HG03045 (cell line): ENCODE measurements at regions not wholly inside any gene's neighbourhood (a gene's known extent, or its start where the extent isn't known, plus 50 kb on each side); places are given as distances from the start of the nearest gene placed in this dataset.
"Not testable (repeated sequence)": the region's sequence is repeated elsewhere in the genome, so short reads cannot be mapped to it uniquely, and the experiment has no call there.

Experiments used
- ATAC-seq: cut with Tn5 transposase; IDR thresholded peaks from one replicate; pipeline ENCODE4 v1.9.1; 2021; ENCODE audit warnings: mild to moderate bottlenecking, moderate library complexity; ENCODE audit not compliant: unreplicated experiment

GRCh38 chr2:6184532-6185292 is 492.5 kb downstream of the SOX11 start:
- no peak for ATAC-seq

DNA sequence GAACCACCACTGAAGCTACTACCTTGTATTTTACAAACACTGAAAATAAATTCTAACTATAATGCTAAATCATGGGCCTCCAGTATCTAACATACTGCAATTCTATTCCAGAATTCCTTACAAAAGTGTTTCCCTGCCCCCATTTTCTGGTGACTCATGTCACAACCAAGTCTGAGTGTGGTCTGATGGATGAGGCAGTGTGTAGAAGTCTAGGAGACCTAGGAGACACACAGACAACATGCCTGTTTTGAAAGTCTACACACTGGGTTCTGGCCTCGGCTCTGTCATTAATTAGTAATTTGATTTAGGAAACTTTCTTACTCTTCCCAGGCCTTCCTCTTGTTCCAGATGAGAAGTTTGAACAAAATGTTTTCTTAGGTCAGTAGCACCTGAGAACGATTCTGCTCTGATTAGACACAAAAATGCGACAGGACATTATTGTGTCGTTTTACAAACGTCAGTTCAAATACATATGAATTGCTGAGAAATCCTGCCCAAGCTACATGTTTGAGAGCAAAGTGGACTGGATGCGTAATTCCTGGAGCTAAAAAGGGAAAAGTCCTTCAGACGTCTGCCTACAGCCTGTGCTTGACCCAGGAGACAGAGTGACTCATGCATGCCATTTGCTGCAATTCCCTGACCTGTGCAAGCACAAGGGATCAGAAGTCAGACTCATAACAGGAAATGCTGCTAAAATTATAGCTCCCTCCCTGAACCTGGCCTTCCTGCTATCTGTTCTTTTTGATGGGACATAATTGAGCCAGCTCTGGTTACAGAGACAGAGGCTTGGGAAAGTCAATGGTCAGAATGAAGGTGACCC is 494.4 kb downstream of the SOX11 start:
- no peak for ATAC-seq

DNA sequence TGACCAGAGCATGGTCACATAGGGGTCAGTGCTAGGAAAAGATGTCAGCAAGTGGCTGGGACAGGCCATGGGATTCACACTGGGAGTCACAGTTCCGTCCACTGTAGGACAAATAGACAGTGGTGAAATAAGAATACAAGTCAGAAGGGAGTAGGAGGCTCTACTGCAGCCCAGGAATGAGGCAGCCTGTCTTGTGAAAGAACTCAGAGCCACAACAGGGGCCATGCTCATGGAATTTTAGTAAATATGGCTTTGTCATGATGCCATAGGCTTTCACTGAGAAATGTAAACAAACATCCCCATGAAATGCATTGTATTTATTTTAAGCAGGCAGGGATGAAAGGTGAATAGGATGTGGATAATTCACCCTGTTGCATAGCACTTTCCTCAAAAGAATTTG is 504.3 kb downstream of the SOX11 start:
- no peak for ATAC-seq

- not testable (repeated sequence) for ATAC-seq
These were observed 506.3 kb downstream of the SOX11 start for GRCh38 chr2:6198370-6198919.

- no peak for ATAC-seq
These were observed 510.6 kb downstream of the SOX11 start for GRCh38 chr2:6202756-6203155.

DNA sequence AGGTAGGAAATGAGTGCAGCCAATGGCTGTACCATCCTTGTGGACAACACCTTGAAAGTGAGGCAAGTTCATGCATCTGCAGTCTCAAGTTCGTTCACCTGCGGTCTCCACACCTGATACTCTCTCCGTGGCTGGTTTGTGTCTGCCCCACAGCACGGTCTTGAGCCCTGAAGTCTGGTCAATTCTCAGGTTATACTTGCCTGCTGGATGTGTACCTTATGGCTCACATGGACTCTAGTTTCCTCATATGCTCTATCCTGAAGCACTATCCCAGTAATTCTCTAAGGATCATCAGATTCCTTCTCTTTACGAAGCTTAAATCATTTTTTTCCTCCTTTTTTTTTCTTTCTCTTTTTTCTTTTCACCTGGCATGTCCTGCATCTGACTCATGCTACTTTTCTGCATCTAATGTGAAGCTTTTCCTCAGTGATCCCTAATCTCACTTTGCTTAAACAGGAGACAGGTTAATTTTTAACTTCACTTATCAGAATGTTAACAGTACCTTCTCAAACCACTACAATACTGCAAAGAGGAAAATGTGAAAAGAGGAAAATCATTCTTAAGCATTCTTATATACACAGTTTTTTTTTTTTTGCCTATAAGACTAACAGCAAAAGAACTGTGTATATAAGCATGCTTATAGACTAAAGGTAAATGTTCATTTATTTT is 511.2 kb downstream of the SOX11 start:
- no peak for ATAC-seq

DNA sequence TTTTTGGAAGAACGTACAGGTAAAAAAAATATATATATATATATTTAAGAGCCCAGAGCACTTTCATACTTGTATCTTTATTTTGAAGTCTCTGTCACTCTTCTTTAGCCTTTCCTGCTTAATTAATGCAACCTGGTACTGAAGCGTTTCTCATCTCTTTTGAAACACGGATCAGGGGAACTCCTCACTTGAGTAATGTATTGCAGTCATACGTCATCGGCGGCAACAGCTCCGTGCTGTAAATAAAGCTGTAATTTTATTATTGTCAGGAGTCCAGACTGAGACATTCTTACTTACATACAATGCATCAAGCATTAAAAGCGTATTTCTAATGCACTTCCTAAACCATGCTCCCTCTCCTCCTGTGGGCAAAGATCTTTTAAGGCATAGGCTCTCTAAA is 514.7 kb downstream of the SOX11 start:
- ATAC-seq: no peak

- ATAC-seq: no peak
These were observed 519.1 kb downstream of the SOX11 start for GRCh38 chr2:6211236-6211635.

GRCh38 chr2:6212491-6212890 is 520.3 kb downstream of the SOX11 start:
- no peak for ATAC-seq

DNA sequence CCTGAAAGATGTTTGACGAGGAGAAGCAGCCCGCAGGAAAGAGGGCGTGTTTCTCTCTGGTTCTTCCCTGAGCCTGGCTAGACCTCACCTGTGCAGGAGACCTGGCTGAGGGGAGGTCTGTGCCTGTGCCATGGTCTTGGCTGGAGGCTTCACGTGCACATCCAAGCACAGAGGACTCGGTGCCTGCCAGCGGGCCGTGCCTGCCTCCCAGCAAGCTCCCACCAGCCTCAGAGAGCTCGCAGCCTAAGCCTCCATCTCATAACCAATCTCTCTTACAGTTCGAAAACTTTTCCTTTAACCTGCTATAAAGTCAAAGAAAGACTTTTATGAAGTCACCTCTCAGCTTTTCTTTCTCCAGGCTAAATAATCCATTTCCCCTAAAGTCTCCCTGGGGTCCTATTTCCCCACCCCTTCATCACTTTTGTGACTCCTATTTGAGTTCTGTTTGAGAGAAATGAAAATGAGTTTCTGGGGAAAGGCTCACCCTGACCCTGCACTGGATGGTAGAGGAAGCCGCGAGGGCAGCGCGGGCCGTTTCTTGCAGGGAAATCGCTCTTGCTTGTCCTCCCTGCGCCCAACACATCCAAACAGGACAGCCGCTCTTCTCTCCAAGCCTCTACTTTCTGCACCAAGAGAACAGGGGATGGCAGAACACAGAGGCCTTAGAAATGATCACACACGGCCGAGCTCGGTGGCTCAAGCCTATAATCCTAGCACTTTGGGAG is 521.0 kb downstream of the SOX11 start:
- ATAC-seq: no peak

- ATAC-seq: no peak
These were observed 522.3 kb downstream of the SOX11 start for GRCh38 chr2:6214471-6214870.

GRCh38 chr2:6215053-6215452 is 522.9 kb downstream of the SOX11 start:
- ATAC-seq: no peak

DNA sequence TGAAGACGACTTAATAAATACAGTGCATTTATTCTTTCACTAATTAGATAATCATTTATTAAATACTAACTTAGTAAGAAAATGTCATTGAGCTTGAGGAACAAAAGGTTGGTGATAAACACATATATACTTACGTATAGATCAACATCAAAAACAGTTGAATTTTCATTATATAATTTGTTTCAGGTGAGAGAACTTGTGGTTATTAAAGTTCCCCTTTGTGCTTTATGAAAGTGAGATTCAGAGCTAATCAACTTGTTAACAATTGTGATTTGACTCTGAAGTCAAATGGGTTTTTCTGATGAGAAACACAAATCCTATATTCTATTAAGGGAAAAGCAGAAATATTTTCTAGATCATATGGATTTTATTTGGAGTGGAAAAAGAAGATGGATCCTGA is 524.0 kb downstream of the SOX11 start:
- ATAC-seq: no peak

DNA sequence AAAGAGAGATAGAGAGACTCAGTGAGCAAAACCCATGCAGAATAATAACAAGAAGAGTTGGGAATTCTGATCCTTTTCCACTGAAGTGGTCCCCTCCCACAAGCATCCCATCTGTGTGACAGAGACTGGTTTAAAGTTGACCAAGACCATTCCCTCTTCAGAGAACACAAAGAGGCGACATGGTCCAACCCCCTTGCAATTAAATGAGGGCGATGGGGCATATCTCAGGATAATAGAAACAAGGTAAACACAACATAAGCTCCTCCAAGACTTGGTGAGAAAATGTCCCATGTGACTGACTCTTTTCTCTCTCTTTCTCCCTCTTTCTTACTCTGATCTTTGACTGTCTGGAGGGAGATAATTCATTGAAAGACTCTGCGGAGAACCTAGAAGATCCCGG is 526.7 kb downstream of the SOX11 start:
- ATAC-seq: no peak

DNA sequence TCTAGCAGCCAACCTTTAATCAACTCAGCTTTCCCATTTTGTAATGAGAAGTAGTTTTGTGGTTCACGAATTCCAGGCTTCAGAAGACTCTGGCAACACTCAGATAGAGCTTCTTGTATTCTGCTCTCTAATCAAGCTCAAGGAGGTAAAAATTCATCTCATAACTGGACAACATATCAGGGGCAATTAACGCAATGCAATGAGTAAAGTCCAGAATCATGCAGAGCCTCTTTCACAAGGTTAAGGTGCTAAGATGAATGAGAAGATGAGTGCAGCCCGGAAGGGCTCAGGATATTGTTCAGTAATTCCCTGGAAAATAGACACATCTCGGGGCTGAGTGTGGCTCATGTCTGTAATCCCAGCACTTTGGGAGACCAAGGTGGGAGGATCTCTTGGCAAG is 527.7 kb downstream of the SOX11 start:
- no peak for ATAC-seq

DNA sequence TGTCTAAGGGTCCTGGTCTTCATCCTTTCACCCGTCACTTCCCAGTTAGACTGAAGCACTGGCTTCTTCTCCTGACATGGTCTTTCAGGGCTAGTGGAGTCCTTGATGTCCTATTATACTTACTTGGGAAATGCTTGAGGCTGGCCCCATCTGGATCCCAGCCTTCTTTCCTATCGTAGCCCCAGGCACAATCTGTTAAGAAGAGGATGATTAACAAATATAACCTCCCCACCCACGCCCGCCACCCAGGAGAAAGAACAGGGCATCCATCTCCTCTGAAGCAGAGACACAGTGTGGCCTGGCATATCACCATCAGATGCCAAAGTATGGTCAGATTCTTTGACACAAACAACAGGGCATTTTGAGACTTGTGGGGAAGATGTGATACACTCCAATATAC is 530.1 kb downstream of the SOX11 start:
- ATAC-seq: no peak

DNA sequence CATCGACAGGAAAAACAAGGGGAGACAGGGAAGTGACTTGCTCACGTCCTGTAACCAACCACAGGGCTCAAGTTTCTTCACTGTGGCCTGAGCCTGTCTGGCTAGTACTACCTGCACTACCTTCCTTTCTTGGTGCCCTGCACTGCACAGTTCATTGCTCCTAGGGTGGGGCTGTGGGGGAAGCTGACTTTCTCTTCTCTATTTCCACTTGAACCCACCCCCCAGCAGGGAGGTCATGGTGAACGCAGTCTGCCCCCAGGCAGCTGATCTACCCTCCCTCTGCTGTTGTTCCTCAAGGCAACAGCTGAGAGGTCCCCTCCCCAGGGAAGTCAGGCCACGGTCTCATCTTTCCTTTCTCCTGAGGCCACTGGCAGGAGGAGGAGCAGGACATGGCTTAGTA is 532.1 kb downstream of the SOX11 start:
- ATAC-seq: no peak

DNA sequence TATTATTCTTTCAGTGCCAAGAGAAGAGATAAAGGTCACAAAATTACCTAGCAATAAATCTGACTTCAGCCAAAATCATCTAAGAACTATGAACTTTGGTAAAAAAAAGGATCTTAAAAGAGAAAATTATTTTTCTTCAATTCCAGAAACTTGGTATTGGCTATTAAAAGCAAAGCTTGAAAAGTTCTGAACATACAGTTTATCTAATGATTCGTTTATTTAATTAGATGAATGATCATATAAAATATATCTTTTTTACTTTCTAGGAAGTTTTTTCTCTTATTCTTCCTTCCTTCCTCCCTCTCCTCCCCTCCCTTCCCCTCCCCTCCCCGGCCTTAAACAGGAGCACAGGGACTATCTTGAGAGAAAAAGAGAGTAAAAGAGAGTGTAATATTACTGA is 536.1 kb downstream of the SOX11 start:
- no peak for ATAC-seq

DNA sequence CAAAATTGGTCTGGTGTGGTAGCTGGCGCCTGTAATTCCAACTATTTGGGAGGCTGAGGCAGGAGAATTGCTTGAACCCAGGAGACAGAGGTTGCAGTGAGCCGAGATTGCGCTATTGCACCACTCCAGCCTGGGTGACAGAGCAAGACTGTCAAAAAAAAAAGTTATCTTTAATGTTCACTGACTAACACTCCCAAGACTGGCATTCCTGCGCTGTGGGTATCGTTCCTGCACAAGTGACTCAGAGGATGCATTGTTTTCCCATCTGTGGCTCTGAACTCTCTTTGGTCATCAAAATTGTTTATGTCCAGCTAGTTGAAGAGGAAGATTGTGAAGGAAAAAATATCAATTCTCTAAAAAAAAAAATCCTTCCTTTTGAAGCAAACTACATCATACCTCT is 539.0 kb downstream of the SOX11 start:
- ATAC-seq: no peak

- no peak for ATAC-seq
These were observed 541.8 kb downstream of the SOX11 start for GRCh38 chr2:6233993-6234392.

- ATAC-seq: no peak
These were observed 542.5 kb downstream of the SOX11 start for GRCh38 chr2:6234702-6235101.
